Activated CD8-positive, alpha-beta memory T cell treated with anti-CD3 and anti-CD28 coated beads for 48 hours (primary cell): ENCODE measurements at regions not wholly inside any gene's neighbourhood (a gene's known extent, or its start where the extent isn't known, plus 50 kb on each side); places are given as distances from the start of the nearest gene placed in this dataset.
"Not testable (repeated sequence)": the region's sequence is repeated elsewhere in the genome, so short reads cannot be mapped to it uniquely, and the experiment has no call there.

Experiments used
- DNase-seq, 3 experiments: peaks; one replicate each; pipeline ENCODE4 v3.0.0-alpha.2; 2020; ENCODE audit warnings: low read depth in 2 of 3, low spot score in 2 of 3

DNA sequence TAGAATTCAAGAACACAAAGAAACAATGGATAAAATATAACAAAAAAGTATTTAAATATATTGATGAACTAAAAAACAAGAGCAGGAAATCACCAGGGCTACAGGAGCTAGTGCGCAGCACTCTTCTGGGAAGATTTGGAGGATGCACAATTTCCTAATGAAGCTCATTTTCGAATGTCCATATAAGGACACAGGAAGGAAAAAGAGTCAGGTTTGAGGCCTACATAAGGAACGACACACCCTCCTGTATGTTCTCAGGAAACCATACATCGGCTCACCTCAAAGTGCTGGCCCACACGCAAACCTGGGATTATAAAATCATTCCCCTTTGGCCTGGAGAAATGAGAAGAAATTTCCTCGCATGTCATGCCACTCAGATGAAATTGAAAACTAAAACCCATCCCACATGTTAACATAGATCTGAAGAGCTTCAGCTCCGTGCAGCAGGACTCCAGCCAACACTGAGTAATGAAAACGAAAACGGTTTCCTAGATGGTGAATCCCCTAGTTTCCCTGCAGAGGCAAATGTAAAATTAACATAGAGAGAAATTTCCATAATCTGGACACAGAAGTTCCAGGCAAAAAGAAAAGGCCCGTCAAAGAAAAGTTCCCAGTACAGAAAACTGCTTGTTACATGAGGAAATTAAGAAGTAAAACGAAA lies 825.8 kb downstream of the SOCS6 start:
- DNase-seq: no peak

DNA sequence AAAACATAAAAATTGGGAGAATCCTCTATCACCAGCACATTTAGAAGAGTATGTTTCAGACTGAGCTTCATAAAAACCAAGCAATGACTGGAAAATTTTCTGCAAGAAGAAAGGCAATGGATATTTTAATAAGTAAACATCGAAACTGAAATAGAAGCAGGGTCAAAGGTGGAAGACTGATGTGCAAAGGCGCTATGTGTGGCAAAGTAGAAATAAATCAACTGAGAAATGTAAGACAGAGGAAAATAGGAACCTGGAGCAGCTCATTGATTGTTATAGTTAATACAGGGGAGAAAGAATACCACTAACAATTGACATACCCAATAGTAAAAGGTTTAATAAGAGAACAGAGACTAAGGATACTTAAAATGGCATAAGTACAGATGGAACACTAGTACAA lies 818.4 kb downstream of the SOCS6 start:
- no peak for DNase-seq

DNA sequence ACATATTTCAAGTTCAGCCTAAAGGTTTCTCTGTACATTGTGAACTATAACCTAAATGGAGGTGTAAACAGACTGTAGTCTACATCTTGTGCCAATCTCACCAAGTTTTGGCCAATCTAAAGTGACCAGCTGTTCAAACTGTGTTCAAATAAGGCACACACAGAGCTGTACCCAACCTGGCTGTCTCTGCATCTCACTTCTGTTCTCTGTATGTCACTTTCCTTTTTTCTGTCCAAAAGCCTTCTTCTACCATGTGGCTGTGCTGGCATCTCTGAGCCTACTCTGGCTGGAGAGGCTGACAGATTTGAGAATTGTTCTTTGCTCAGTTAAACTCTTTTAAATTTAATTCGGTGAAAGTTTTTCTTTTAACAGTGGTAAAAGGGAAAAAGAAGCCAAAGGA lies 817.9 kb downstream of the SOCS6 start:
- DNase-seq: no peak

DNA sequence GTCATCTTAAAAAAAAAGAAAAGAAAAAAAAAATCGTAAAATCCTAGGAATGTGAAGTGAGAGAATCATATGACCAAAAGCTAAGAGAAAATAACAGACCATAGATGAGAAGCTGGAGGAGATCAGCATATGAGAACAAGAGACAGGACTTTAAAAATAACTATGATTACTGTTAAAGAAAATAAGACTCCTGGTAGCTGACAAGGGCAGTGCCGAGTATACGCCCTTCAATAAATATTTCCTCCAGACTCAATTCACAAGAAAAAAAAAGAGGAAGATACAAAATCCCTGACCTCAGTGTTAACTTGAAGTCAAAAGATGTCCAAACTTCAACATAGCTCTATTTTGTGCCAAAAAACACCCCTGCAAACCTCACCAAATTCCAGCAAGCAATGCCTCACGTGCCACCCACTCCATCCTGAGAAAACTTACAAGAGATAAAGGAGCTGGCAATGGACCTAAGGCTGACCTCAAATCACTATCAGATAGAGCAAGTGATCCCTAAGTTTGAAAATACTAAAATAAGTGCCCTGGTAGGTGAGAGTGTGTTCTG lies 817.2 kb downstream of the SOCS6 start:
- DNase-seq: no peak

DNA sequence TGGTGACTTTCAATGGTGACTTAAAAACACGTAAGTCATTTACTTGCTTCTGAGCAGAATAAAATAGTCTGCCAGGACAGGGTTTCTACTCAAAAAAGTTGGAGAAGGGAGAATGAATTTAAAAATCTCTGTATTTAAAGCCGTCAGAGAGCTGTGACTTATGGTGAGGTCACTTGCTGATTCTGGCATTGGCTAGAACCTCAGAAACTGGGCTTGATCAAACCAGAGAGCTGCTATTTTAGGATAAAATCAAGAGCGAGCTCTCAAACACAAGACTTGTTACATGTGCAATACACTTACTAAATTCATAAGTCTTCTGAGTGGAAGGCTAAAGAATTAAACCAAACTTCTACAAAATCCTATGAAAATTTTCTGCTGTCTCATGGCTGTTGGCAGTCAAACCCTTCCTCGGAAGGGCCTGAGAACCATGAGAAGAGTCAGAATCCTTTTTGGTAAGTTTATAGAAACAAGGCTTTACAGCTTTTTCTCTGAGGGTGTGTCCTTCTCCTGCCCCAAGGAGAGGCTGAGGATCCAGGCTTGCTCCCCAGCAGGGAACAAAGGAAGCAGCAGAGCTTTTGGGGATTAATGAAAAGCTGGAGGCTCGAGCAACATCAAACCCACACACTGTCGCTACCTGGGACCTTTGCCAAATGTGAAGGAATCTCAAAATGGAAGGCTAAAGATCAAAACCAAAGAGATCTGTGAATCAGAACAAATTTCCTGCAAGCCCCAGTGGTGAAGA lies 816.4 kb downstream of the SOCS6 start:
- no peak for DNase-seq

DNA sequence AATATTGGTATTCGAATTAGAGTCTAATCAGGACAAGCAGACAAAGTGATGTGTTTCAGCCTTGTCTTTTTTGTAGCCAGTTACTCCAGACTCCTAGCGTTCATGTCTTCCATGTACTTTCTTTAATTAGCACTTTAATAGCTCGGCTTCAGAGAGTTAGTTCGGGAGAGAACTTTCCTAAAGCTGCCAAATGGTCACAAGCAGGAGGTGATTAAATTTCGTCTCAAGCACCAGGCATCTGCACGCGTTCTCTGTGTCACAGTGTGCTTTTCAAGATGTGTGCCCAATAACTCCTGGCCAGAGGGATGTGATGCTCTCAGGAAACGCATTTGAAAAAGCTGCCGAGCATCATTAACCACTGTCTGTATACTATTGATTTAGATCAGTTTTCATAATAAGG lies 790.8 kb downstream of the SOCS6 start:
- DNase-seq: no peak

DNA sequence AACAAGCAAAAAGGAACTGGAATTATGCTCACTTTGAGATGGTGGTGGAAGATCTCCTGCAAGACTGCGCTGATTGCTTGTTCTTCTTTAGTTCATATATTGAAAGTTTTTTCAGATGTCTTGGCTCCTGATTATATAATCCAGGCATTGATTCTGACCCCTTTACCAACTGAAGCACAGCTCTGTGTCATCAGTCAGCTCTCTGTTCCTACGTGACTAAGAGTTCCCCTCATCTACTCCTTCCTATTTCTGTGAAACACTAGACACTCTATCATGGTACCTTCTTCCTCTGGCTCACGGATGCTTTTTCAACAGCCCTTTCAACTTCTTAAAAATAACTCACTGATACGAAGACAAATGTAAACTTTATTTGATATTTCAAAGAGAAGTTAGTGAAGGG lies 788.6 kb downstream of the SOCS6 start:
- no peak for DNase-seq

DNA sequence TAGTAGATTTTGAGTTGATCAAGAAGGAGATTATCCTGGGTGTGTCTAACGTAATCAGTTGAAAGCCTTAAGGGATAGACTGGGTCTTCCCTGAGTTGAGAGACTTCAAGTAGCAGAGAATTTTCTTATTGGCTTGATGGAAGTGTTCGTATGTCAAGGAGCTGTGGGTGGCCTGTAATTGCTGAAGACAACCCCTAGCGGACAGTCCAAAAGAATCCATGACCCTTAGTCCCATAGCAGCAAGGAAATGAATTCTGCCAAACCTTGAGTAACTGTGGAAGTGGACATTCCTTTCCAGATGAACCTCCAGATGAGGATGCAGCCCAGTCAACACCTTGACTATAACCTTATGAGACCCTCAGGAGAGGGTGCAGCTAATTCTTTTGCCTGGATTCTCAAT lies 786.3 kb downstream of the SOCS6 start:
- DNase-seq: no peak

DNA sequence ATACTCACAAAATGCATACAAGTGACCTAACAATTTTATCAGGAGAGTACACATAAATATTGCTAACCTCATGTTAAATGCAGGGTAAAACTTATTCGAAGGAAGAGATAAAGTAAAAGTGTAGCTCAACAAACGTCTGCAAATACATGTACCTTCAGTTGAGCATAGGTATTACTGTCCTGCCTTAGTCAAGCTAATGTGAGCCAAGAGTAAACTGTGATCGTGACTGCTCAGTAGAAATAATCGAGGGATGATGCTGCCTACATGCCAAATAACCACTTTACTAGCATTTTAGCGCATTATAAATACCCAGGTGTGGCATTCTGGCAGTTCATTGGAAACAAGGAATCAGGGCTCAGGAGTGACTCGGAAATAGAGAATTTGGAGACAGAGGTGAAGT lies 779.5 kb downstream of the SOCS6 start:
- DNase-seq: no peak

DNA sequence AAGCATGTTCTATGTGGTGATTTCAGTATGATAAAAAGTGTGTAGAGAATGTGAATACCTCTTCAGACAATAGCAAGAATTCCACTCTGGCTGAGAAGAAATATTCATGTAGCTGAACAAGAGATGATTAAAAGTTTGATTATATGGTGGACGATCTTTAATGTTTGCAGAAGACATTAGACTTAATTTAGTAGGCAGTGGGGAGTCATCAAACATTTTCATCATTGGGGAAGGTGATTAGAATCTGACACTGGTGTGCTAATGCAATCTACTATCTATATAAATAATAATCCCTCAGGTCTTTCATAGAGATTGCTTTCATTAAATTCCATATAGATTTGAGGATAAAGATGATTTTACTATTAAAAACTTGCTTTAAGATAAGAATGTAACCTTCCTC lies 761.0 kb downstream of the SOCS6 start:
- no peak for DNase-seq

DNA sequence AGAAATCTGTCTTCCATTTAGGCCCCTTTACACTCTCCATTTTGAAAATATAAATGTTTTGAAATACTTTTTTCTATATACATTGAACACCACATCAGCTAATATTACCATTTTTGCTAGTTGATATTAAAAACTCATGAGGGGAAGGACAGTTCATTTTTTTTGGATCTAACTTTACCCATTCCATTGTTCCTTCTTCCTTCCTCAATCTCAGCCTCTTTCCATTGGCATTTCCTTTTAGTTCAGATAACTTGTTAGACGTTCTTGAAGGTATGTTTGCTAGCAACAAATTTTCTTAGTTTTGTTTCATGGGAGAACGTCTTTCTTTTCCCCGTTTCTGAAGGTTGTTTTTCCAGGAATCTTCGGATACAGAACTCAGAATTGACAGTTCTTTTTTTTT lies 759.0 kb downstream of the SOCS6 start:
- DNase-seq: no peak

DNA sequence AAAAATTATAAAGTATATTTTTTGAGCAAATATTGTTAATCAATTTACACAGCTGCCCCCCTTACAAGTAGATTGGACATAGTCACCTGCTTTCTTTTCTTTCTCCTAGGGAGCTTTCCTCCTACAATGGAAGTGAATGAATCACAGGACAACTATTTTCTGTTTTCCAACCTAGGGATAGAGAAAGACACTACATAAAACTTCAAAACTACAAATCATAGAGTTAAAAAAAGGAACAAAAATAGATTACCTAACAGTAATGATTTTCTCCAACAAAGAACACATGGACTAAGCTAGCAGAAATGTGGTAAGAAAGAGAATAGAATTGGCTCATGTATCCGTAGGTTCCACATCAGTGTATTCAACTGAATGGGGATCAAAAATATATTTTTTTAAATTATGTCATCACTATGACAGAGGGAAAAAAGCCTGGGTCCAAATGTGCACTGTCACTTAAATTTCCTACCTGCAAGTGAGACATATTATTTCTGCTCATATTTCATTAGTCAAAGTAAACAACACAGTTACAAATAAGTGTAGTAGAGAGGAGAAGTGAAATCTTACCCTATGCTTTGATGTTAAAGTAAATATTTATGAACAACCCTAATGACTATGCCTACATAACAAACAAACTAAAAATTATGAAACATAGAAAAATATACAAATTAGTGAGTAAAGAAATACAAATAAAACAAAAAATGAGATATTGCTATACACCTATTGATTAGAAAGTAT lies 756.7 kb downstream of the SOCS6 start:
- DNase-seq: no peak

DNA sequence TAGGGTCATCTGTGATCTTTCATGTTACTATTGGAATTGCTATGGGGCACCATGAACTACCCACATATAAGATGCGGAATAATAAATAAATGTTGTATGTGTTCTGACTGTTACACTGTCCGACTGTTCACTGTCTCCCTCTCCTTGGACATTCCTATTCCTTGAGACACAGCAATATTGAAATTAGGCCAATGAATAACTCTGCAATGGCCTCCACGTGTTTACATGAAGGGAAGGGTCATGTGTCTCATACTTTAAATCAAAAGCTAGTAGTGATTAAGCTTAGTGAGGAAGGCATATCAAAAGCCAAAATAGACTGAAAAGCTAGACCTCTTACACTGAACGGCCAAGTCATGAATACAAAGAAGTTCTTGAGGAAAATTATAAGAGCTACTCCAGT lies 751.3 kb downstream of the SOCS6 start:
- no peak for DNase-seq

DNA sequence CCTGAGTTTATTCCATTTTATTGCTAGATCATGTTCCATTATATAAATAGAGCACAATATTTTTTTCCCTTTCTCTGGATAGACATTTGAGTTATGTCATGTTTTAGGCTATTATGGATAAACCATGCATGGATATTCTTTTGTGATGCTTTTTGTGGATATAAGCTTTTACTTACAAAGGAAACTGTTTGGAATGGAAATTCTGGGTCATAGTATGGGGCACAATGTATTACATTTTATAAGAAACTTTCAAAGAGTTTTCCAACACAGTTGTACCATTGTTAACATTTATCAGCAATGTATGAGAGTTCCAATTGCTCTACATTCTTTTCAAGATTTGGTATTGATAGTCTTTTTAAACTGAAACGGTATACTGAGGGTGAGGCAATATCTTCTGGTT lies 749.4 kb downstream of the SOCS6 start:
- no peak for DNase-seq

DNA sequence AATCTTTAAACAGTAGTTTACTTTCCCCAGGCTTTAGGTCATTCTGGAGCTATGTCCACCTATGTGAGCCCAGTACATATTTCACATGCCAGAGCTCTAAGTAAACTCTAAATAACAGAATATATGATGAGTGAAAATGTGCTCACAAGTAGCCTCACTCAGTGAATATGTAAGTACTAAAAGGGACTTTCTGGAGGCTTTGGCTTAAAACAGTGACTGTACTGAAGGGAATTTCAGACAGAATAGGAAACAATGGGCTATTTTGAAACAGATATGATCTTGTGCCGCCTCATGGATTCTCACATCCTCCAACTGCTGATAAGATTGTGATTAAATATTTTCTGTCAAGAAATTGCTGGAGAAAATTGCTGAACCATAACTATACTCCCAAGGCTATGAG lies 747.9 kb downstream of the SOCS6 start:
- DNase-seq: no peak

DNA sequence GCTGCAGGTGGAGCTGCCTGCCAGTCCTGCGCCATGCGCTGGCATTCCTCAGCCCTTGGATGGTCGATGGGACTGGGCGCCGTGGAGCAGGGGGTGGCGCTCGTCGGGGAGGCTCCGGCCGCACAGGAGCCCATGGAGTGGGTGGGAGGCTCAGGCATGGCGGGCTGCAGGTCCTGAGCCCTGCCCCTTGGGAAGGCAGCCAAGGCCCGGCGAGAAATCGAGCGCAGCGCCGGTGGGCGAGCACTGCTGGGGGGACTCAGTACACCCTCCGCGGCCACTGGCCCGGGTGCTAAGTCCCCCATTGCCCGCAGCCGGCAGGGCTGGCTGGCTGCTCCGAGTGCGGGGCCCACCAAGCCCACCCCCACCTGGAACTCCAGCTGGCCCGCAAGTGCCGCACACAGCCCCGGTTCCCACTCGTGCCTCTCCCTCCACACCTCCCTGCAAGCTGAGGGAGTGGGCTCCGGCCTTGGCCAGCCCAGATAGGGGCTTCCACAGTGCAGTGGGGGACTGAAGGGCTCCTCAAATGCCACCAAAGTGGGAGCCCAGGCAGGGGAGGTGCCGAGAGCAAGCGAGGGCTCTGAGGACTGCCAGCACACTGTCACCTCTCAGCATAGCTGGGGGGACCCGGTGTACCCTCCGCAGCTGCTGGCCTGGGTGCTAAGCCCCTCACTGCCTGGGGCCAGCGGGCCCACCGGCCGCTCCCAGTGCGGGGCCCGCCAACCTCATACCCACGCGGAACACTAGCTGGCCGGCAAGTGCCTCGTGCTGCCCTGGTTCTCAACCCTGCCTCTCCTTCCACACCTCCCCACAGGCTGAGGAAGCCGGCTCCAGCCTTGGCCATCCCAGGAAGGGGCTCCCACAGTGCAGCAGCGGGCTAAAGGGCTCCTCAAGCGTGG lies 742.7 kb downstream of the SOCS6 start:
- not testable (repeated sequence) for DNase-seq

DNA sequence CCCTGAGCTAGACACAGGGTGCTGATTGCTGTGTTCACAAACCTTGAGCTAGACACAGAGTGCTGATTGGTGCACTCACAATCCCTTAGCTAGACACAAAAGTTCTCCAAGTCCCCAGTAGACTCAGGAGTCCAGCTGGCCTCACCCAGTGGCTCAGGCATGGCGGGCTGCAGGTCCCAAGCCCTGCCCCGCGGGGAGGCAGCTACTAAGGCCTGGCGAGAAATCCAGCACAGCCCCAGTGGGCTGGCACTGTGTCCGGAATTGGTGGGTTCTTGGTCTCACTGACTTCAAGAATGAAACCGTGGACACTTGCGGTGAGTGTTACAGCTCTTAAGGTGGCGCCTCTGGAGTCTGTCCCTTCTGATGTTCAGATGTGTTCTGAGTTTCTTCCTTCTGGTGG lies 741.2 kb downstream of the SOCS6 start:
- DNase-seq: not testable (repeated sequence)

DNA sequence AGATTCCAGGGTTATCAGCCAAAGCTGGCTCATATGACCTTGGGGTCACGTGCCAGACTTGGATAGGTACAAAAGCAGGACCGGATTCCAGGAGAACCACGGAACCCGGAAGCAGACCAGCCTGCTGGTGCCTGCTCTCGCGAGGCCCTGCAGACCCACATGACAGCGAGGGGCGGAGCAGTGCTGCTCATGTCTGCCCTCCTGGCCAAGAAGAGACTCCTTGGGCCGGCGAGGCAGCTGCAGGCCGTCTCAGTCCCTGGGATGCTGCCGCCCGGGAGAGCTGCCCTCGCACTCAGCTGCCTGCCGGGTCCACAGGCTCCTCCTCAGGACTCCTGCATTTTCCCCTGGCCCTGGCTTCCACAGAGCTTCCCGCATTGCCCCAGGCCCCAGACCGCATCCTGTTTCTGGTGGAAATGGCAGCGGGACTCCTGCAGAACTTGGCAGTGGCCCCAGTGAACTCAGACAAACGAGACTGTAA lies 739.5 kb downstream of the SOCS6 start:
- DNase-seq: no peak

DNA sequence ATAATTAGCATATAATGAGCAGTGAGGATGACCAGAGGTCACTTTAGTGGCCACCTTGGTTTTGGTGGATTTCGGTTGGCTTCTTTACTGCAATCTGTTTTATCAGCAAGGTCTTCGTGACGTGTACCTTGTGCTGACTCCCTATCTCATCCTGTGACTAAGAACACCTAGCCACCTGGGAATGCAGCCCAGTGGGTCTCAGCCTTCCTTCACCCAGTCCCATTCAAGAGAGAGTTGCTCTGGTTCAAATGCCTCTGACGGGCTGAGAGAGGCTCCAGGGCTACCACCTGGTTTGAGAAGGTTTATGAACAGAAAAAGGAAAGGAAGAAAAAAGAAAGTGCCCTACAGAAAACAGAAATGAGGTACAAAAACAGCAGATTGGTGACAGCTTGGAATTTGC lies 738.7 kb downstream of the SOCS6 start:
- DNase-seq: no peak

DNA sequence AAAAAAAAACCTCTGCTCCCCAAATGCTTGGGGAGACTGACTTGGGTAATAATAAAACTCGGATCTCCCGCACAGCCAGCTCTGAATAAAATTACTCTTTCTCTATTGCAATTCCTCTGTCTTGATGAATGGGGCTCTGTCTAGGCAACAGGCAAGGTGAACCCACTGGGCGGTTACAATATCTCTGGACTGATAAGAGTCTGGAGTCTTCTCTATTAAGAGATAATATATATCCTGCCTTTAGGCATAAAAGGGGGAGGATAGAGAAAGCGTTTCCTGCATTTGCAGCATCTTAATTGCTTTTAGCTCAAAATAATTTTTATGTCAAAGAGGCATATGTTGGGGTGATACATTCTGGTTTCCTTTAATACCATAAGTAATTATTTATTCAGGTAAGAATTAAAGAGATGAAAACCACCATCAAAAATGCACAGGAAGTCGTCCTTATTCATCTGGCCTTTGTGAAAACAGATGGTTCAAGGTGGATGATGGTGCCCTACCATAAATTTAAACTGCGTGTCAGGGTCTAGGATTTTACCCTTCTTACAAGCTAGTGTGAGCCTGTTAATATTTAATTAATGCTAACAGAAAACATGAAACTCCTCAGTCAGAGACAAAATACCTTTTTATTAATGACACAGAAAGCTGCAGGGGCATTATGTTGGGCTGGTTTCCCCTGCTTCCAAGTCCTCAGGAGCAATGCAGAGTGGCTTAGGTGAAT lies 736.8 kb downstream of the SOCS6 start:
- DNase-seq: no peak
